Lung (tissue), 11 donors: ENCODE measurements at regions not wholly inside any gene's neighbourhood (a gene's known extent, or its start where the extent isn't known, plus 50 kb on each side); places are given as distances from the start of the nearest gene placed in this dataset.

ENCODE experiments used
- ATAC-seq: fragments of 200-7000 bp; cut with Tn5 transposase; one replicate; pipeline ENCODE4 v1.9.1; 2020; ENCODE audit warnings: moderate number of reproducible peaks; ENCODE audit not compliant: insufficient read depth, low FRiP score
- DNase-seq, 3 donors: peaks; one replicate each; pipeline ENCODE4 v3.0.0-alpha.2; 2013 to 2017
- H3K27ac ChIP-seq, 2 donors: one replicate each; pipeline ENCODE4 v1.5.1; 2013; ENCODE audit warnings: mild to moderate bottlenecking in 2 of 2, moderate library complexity in 2 of 2, control low read depth in 1 of 2, inconsistent platforms in 1 of 2, low read depth in 1 of 2, low read length in 1 of 2
- H3K27me3 ChIP-seq, 3 donors: one replicate each; pipeline ENCODE4 v1.5.1; 2013; ENCODE audit warnings: low read length in 2 of 3; ENCODE audit not compliant: control insufficient read depth in 3 of 3, insufficient read depth in 3 of 3
- H3K36me3 ChIP-seq, 4 donors: one replicate each; pipeline ENCODE4 v1.5.1; 2013; ENCODE audit warnings: low read length in 4 of 4, mild to moderate bottlenecking in 1 of 4, moderate library complexity in 1 of 4; ENCODE audit not compliant: control insufficient read depth in 4 of 4, insufficient read depth in 4 of 4
- H3K4me1 ChIP-seq, 5 donors: one replicate each; pipeline ENCODE4 v1.5.1; 2013; ENCODE audit warnings: low read length in 5 of 5, mild to moderate bottlenecking in 2 of 5, moderate library complexity in 1 of 5; ENCODE audit not compliant: control insufficient read depth in 5 of 5, insufficient read depth in 5 of 5
- H3K4me3 ChIP-seq: one replicate; pipeline ENCODE4 v1.5.1; 2013; ENCODE audit warnings: mild to moderate bottlenecking, control low read depth, moderate library complexity
- H3K9ac ChIP-seq, 2 donors: one replicate each; pipeline ENCODE4 v1.5.1; 2013; ENCODE audit warnings: low read length in 2 of 2, control low read depth in 1 of 2; ENCODE audit not compliant: insufficient read depth in 1 of 2
- H3K9me3 ChIP-seq, 4 donors: one replicate each; pipeline ENCODE4 v1.5.1; 2013; ENCODE audit warnings: low read length in 3 of 4, mild to moderate bottlenecking in 1 of 4, moderate library complexity in 1 of 4; ENCODE audit not compliant: control insufficient read depth in 4 of 4, insufficient read depth in 3 of 4
- WGBS, 2 donors: extraction: QIAGEN DNeasy Blood & Tissue Kit; methylation state at CpG; one replicate each; pipeline ENCODE4 v1.1.7; 2013; 5-methylcytosine and 5-hydroxymethylcytosine counted together
- TF ChIP-seq, protein P1 (sequence below): IDR thresholded peaks from 2 replicates; pipeline ENCODE4 v1.5.1; 2012; ENCODE audit warnings: mild to moderate bottlenecking; ENCODE audit errors: control extremely low read depth, extremely low read depth
- donor health status: control.
- donor health status: control.
- donor health status: Bipolar disorder and iron deficiency.
- donor health status: healthy.
- donor health status: DM: yes; HTN: yes; CAD: no.

DNA sequence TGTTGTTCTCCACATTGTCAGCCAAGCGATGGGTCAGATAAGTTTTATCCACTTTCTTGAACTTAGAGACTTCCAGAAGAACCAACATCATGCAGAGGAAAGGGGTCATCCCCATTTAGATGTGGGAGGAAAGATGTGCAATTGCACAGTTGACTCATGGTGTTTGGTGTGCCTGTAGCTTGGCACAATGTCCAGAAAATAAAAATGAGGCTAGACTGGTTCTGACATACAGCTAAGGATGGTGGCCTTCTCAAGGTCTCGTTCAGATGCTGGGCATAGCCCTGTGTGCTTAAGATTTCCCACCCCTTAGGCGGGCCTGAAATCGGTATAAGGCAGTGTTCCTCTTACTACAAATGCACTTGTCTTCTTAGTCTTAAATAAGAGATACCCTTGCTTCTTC, 101.1 kb downstream of the PCDH7 start:
- ATAC-seq, result no peak

DNA sequence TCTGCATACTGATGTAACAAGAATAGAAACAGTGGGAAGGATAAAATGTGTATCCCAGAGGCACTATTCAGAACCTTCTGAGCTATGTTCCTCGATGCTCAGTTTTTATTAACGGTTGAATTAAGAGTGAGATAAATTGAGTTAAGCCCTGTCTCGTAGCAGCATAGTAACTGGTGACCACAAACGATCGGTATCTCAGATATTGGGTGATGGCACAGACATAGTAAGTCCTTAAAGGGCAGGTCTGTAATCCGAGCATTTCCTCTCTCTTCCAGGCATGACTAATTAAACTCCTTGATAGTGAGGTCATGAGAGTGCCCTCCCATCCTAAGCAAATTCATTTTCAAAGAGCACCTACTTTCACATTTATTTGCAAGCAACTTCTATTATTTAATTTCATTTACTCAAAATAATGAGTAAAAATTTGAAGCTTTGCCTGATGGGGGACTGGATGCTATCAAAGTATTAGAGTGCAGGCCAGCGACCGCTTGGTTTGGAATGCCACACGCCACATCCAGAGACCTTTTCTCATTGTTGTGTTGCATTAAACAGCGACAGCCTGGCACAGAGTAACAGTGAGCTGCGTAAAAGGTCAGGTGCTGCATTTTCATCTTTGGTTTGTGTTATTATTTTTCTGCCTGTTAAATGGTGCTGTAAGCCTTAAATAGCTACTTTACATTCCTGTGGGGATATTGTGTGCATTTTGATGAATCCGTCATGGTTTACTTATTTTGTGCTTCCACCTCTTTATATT, 101.9 kb downstream of the PCDH7 start:
- Histone ChIP-seq H3K27me3 (no peaks in the 10 kb centered on the region), H3K9ac (no peak overlapping the region), H3K4me1 (peaks cover 0 to 10% (median 0%) of the 10 kb centered on the region in 5 donors), H3K9me3 (no peaks in the 10 kb centered on the region), H3K36me3 (no peaks in the 10 kb centered on the region), H3K4me3 (no peak overlapping the region), H3K27ac (no peak overlapping the region)
- 77 to 79% methylated on average over 12 of the region's 12 CpGs for WGBS, 2 donors
- ATAC-seq (no peak), DNase-seq (no peak)
- TF ChIP-seq, protein P1, sequence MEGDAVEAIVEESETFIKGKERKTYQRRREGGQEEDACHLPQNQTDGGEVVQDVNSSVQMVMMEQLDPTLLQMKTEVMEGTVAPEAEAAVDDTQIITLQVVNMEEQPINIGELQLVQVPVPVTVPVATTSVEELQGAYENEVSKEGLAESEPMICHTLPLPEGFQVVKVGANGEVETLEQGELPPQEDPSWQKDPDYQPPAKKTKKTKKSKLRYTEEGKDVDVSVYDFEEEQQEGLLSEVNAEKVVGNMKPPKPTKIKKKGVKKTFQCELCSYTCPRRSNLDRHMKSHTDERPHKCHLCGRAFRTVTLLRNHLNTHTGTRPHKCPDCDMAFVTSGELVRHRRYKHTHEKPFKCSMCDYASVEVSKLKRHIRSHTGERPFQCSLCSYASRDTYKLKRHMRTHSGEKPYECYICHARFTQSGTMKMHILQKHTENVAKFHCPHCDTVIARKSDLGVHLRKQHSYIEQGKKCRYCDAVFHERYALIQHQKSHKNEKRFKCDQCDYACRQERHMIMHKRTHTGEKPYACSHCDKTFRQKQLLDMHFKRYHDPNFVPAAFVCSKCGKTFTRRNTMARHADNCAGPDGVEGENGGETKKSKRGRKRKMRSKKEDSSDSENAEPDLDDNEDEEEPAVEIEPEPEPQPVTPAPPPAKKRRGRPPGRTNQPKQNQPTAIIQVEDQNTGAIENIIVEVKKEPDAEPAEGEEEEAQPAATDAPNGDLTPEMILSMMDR, result no peak

More for the DNA sequence above, 101.1 kb downstream of the PCDH7 start:
- WGBS, 2 donors, result 89 to 90% methylated on average over 4 of the region's 4 CpGs
- TF ChIP-seq, protein P1, result no peak
- Histone ChIP-seq H3K27ac (no peak overlapping the region), H3K9me3 (no peaks in the 10 kb centered on the region), H3K27me3 (no peaks in the 10 kb centered on the region), H3K4me3 (no peak overlapping the region), H3K9ac (no peak overlapping the region), H3K36me3 (no peaks in the 10 kb centered on the region), H3K4me1 (peaks cover 0 to 10% (median 0%) of the 10 kb centered on the region in 5 donors)
- no peak for DNase-seq

DNA sequence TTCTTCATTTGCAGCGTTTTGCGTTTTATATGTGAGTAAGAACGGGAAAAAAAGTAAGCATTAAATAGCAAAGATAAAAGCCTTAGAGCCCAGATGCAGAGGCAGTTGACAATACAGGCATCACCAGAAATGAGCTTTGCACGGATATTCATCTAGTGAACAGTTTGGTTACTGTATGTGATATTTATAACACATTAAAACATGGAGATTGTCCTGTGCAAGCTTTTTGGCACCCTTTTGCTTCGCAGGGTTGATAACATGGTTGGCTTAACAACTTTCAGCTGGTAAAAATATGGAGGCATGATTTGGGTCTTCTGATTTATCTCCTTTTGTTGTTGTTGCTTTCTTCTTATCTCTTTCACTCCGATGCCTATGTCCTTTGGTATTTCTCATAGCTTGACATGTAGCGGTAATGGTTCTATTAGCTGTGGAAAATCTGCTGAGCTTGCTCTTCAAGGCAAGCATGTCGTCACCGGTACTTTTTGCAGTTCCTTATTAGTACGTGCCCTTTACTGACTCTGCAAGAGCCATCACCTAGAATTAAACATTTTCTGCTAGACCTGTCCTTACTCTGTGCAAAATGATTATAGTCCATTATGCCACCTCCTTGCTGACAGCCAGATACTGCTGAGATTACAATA, 102.9 kb downstream of the PCDH7 start:
- no peaks in the 10 kb centered on the region for H3K27me3 ChIP-seq
- no peak overlapping the region for H3K4me3 ChIP-seq
- WGBS, 2 donors, result 86 to 90% methylated on average over 10 of the region's 10 CpGs
- no peaks in the 10 kb centered on the region for H3K36me3 ChIP-seq
- no peak for ATAC-seq
- no peak overlapping the region for H3K9ac ChIP-seq
- DNase-seq, result no peak
- TF ChIP-seq, protein P1, result no peak
- peaks cover 0 to 10% (median 0%) of the 10 kb centered on the region in 5 donors for H3K4me1 ChIP-seq
- no peak overlapping the region for H3K27ac ChIP-seq
- H3K9me3 ChIP-seq, result no peaks in the 10 kb centered on the region
